ENCODE measurements at regions not wholly inside any gene's neighbourhood (a gene's known extent, or its start where the extent isn't known, plus 50 kb on each side); places are given as distances from the start of the nearest gene placed in this dataset.
"Not testable (repeated sequence)": the region's sequence is repeated elsewhere in the genome, so short reads cannot be mapped to it uniquely, and the experiment has no call there.

- POLR2A ChIA-PET = no interaction called here
- CTCF ChIA-PET = no interaction called here
- TF ChIP-seq ARNT (IDR thresholded peaks at IDR 0.05) = no peak
- TF ChIP-seq PKNOX1 (IDR thresholded peaks at IDR 0.05) = no peak
- no peak for TF ChIP-seq ZNF384 (IDR thresholded peaks at IDR 0.05)
- TF ChIP-seq TARDBP (IDR thresholded peaks at IDR 0.05) = no peak
- TF ChIP-seq FOXM1 (IDR thresholded peaks at IDR 0.05; ENCODE audit: borderline replicate concordance) = no peak
- no peak for TF ChIP-seq HDGF (IDR thresholded peaks at IDR 0.05; ENCODE audit: borderline replicate concordance)
- DNase-seq (ENCODE audit: extremely low spot score) = no peak
These were observed 192.0 kb downstream of the CWF19L2 start for GRCh38 chr11:107265591-107266121.

- POLR2A ChIA-PET = no interaction called here
These were observed 193.6 kb downstream of the CWF19L2 start for GRCh38 chr11:107263844-107264563.

GRCh38 chr11:107259811-107260221 is 197.8 kb downstream of the CWF19L2 start:
- POLR2A ChIA-PET = no interaction called here
- no peak for DNase-seq (ENCODE audit: extremely low spot score)
- no peak for TF ChIP-seq FOXK2 (IDR thresholded peaks at IDR 0.05)
- no peak for TF ChIP-seq ELF4 (IDR thresholded peaks at IDR 0.05)
- TF ChIP-seq PKNOX1 (IDR thresholded peaks at IDR 0.05) = peak; percentile 66
- CTCF ChIA-PET = interaction anchor here (0.9 kb wide), 1 partner anchor 63 kb away, joined by 3 read pairs; no protein-coding TSS in a partner anchor

More at GRCh38 chr11:107263844-107264563, 193.6 kb downstream of the CWF19L2 start:
- DNase-seq (ENCODE audit: extremely low spot score) = no peak
- CTCF ChIA-PET = no interaction called here
- TF ChIP-seq SUZ12 (IDR thresholded peaks at IDR 0.05) = no peak
- no peak for TF ChIP-seq FOXA1 (IDR thresholded peaks at IDR 0.05)
- TF ChIP-seq ARNT (IDR thresholded peaks at IDR 0.05) = no peak
- no peak for TF ChIP-seq TARDBP (IDR thresholded peaks at IDR 0.05)
- no peak for TF ChIP-seq FOXK2 (IDR thresholded peaks at IDR 0.05)
- TF ChIP-seq CTBP1 (IDR thresholded peaks at IDR 0.05; ENCODE audit: borderline replicate concordance) = no peak
- no peak for TF ChIP-seq ELF4 (IDR thresholded peaks at IDR 0.05)
- no peak for TF ChIP-seq L3MBTL2 (conservative IDR thresholded peaks at IDR 0.05)
- TF ChIP-seq ZNF384 (IDR thresholded peaks at IDR 0.05) = no peak
- no peak for TF ChIP-seq LEF1 (IDR thresholded peaks at IDR 0.05; ENCODE audit: borderline replicate concordance)
- no peak for TF ChIP-seq HDGF (IDR thresholded peaks at IDR 0.05; ENCODE audit: borderline replicate concordance)
- TF ChIP-seq FOXM1 (IDR thresholded peaks at IDR 0.05; ENCODE audit: borderline replicate concordance) = no peak
- no peak for TF ChIP-seq SP1 (IDR thresholded peaks at IDR 0.05)
- TF ChIP-seq PKNOX1 (IDR thresholded peaks at IDR 0.05) = no peak
- no peak for TF ChIP-seq NFRKB (IDR thresholded peaks at IDR 0.05)
- no peak for TF ChIP-seq BHLHE40 (IDR thresholded peaks at IDR 0.05; ENCODE audit: borderline replicate concordance)

GRCh38 chr11:107257710-107258109 is 199.9 kb downstream of the CWF19L2 start:
- TF ChIP-seq HDGF (IDR thresholded peaks at IDR 0.05; ENCODE audit: borderline replicate concordance) (no peak), TARDBP (IDR thresholded peaks at IDR 0.05) (no peak), NFRKB (IDR thresholded peaks at IDR 0.05) (no peak), SUZ12 (IDR thresholded peaks at IDR 0.05) (no peak), LEF1 (IDR thresholded peaks at IDR 0.05; ENCODE audit: borderline replicate concordance) (no peak), SP1 (IDR thresholded peaks at IDR 0.05) (no peak), FOXM1 (IDR thresholded peaks at IDR 0.05; ENCODE audit: borderline replicate concordance) (no peak), CTBP1 (IDR thresholded peaks at IDR 0.05; ENCODE audit: borderline replicate concordance) (no peak), FOXK2 (IDR thresholded peaks at IDR 0.05) (no peak), L3MBTL2 (conservative IDR thresholded peaks at IDR 0.05) (no peak), FOXA1 (IDR thresholded peaks at IDR 0.05) (no peak), ARNT (IDR thresholded peaks at IDR 0.05) (no peak), ELF4 (IDR thresholded peaks at IDR 0.05) (no peak)
- POLR2A ChIA-PET = no interaction called here
- no peak for DNase-seq (ENCODE audit: extremely low spot score)
- CTCF ChIA-PET = no interaction called here

- CTCF ChIA-PET, POLR2A ChIA-PET: not testable (repeated sequence)
These were observed 204.0 kb downstream of the CWF19L2 start for GRCh38 chr11:107253661-107254060.

GRCh38 chr11:107252429-107253161 is 205.0 kb downstream of the CWF19L2 start:
- ChIA-PET POLR2A (no interaction called here), CTCF (interaction anchor here (0.6 kb wide), 1 partner anchor 50 kb away, joined by 5 read pairs; no protein-coding TSS in a partner anchor)
- no peak for DNase-seq (ENCODE audit: extremely low spot score)
- no peak for TF ChIP-seq TARDBP (IDR thresholded peaks at IDR 0.05)

More at GRCh38 chr11:107253661-107254060, 204.0 kb downstream of the CWF19L2 start:
- not testable (repeated sequence) for DNase-seq (ENCODE audit: extremely low spot score)

- POLR2A ChIA-PET = no interaction called here
- TF ChIP-seq LEF1 (IDR thresholded peaks at IDR 0.05; ENCODE audit: borderline replicate concordance) = no peak
- no peak for TF ChIP-seq FOXK2 (IDR thresholded peaks at IDR 0.05)
- no peak for TF ChIP-seq FOXA1 (IDR thresholded peaks at IDR 0.05)
- TF ChIP-seq SUZ12 (IDR thresholded peaks at IDR 0.05) = no peak
- TF ChIP-seq ARNT (IDR thresholded peaks at IDR 0.05) = no peak
- no peak for TF ChIP-seq HDGF (IDR thresholded peaks at IDR 0.05; ENCODE audit: borderline replicate concordance)
- TF ChIP-seq BHLHE40 (IDR thresholded peaks at IDR 0.05; ENCODE audit: borderline replicate concordance) = no peak
- CTCF ChIA-PET = no interaction called here
These were observed 206.3 kb downstream of the CWF19L2 start for GRCh38 chr11:107251298-107251697.

More at GRCh38 chr11:107251298-107251697, 206.3 kb downstream of the CWF19L2 start:
- DNase-seq (ENCODE audit: extremely low spot score) = no peak

Data from HEK293T (cell line).